ENCODE measurements at regions not wholly inside any gene's neighbourhood (a gene's known extent, or its start where the extent isn't known, plus 50 kb on each side); places are given as distances from the start of the nearest gene placed in this dataset.

- Mint-ChIP-seq H3K4me1 (no peaks in the 10 kb centered on the region), H3K4me3 (no peak overlapping the region), H3K27me3 (peaks cover 4% of the 10 kb centered on the region), H3K27ac (no peak overlapping the region), H3K9me3 (ENCODE audit: low read depth) (no peaks in the 10 kb centered on the region), H3K36me3 (ENCODE audit: low read depth) (no peaks in the 10 kb centered on the region)
- intact Hi-C loops (cut with DNase I, micrococcal nuclease), result no loop called here
- DNase-seq (no peak), ATAC-seq (no peak)
- ChIA-PET CTCF (no interaction called here), POLR2A (no interaction called here)
Observed at GRCh38 chr6:168207421-168208175, 112.0 kb downstream of the DACT2 start.

GRCh38 chr6:168206661-168207274, 112.8 kb downstream of the DACT2 start:
- H3K4me3 Mint-ChIP-seq, result no peak overlapping the region
- H3K27me3 Mint-ChIP-seq, result peaks cover 6% of the 10 kb centered on the region
- intact Hi-C loops (cut with DNase I, micrococcal nuclease), result no loop called here
- no peak for DNase-seq
- H3K4me1 Mint-ChIP-seq, result no peaks in the 10 kb centered on the region
- no peak for ATAC-seq
- ChIA-PET CTCF (no interaction called here), POLR2A (no interaction called here)
- H3K36me3 Mint-ChIP-seq (ENCODE audit: low read depth), result no peaks in the 10 kb centered on the region
- H3K9me3 Mint-ChIP-seq (ENCODE audit: low read depth), result no peaks in the 10 kb centered on the region
- no peak overlapping the region for H3K27ac Mint-ChIP-seq

- ChIA-PET POLR2A (no interaction called here), CTCF (no interaction called here)
- H3K9me3 Mint-ChIP-seq (ENCODE audit: low read depth), result no peaks in the 10 kb centered on the region
- no peak overlapping the region for H3K27ac Mint-ChIP-seq
- H3K27me3 Mint-ChIP-seq, result peaks cover 6% of the 10 kb centered on the region
- no peaks in the 10 kb centered on the region for H3K4me1 Mint-ChIP-seq
- DNase-seq (no peak), ATAC-seq (no peak)
- intact Hi-C loops (cut with DNase I, micrococcal nuclease), result no loop called here
- no peak overlapping the region for H3K4me3 Mint-ChIP-seq
- no peaks in the 10 kb centered on the region for H3K36me3 Mint-ChIP-seq (ENCODE audit: low read depth)
Observed at GRCh38 chr6:168206186-168206585, 113.4 kb downstream of the DACT2 start.

GRCh38 chr6:168201799-168202198, 117.8 kb downstream of the DACT2 start:
- no peak for ATAC-seq
- no peaks in the 10 kb centered on the region for H3K4me1 Mint-ChIP-seq
- ChIA-PET CTCF (interaction anchor here (0.7 kb wide), 1 partner anchor 10 kb away, joined by 3 read pairs; no protein-coding TSS in a partner anchor), POLR2A (no interaction called here)
- intact Hi-C loops (cut with DNase I, micrococcal nuclease), result no loop called here
- no peaks in the 10 kb centered on the region for H3K9me3 Mint-ChIP-seq (ENCODE audit: low read depth)
- peaks cover 2% of the 10 kb centered on the region for H3K27me3 Mint-ChIP-seq
- H3K36me3 Mint-ChIP-seq (ENCODE audit: low read depth), result no peaks in the 10 kb centered on the region
- DNase-seq, result no peak
- H3K4me3 Mint-ChIP-seq, result no peak overlapping the region
- H3K27ac Mint-ChIP-seq, result no peak overlapping the region

- intact Hi-C loops (cut with DNase I, micrococcal nuclease), result no loop called here
- no peaks in the 10 kb centered on the region for H3K4me1 Mint-ChIP-seq
- peaks cover 2% of the 10 kb centered on the region for H3K27me3 Mint-ChIP-seq
- DNase-seq, result no peak
- no peak overlapping the region for H3K27ac Mint-ChIP-seq
- no peaks in the 10 kb centered on the region for H3K9me3 Mint-ChIP-seq (ENCODE audit: low read depth)
- POLR2A ChIA-PET, result no interaction called here
- no peaks in the 10 kb centered on the region for H3K36me3 Mint-ChIP-seq (ENCODE audit: low read depth)
- no peak for ATAC-seq
- H3K4me3 Mint-ChIP-seq, result no peak overlapping the region
- CTCF ChIA-PET, result interaction anchor here (0.7 kb wide), 1 partner anchor 10 kb away, joined by 3 read pairs; no protein-coding TSS in a partner anchor
Observed at GRCh38 chr6:168201383-168201782, 118.2 kb downstream of the DACT2 start.

- Mint-ChIP-seq H3K4me1 (no peaks in the 10 kb centered on the region), H3K27me3 (peaks cover 2% of the 10 kb centered on the region), H3K4me3 (no peak overlapping the region), H3K27ac (no peak overlapping the region), H3K9me3 (ENCODE audit: low read depth) (no peaks in the 10 kb centered on the region), H3K36me3 (ENCODE audit: low read depth) (no peaks in the 10 kb centered on the region)
- DNase-seq (no peak), ATAC-seq (no peak)
- ChIA-PET POLR2A (no interaction called here), CTCF (no interaction called here)
- intact Hi-C loops (cut with DNase I, micrococcal nuclease), result no loop called here
Observed at GRCh38 chr6:168200571-168201134, 118.9 kb downstream of the DACT2 start.

GRCh38 chr6:168198302-168199180, 119.5 kb upstream of the FRMD1 start:
- DNase-seq, result no peak
- H3K27me3 Mint-ChIP-seq, result peaks cover 6% of the 10 kb centered on the region
- ChIA-PET POLR2A (no interaction called here), CTCF (no interaction called here)
- no peaks in the 10 kb centered on the region for H3K9me3 Mint-ChIP-seq (ENCODE audit: low read depth)
- no peak overlapping the region for H3K4me3 Mint-ChIP-seq
- no peaks in the 10 kb centered on the region for H3K36me3 Mint-ChIP-seq (ENCODE audit: low read depth)
- H3K4me1 Mint-ChIP-seq, result no peaks in the 10 kb centered on the region
- intact Hi-C loops (cut with DNase I, micrococcal nuclease), result no loop called here
- ATAC-seq, result no peak
- H3K27ac Mint-ChIP-seq, result no peak overlapping the region

- POLR2A ChIA-PET, result no interaction called here
- intact Hi-C loops (cut with DNase I, micrococcal nuclease), result no loop called here
- CTCF ChIA-PET, result interaction anchor here (0.6 kb wide), 1 partner anchor 52 kb away, joined by 3 read pairs; no protein-coding TSS in a partner anchor
Observed at GRCh38 chr6:168197636-168198301, 118.8 kb upstream of the FRMD1 start.

GRCh38 chr6:168196881-168197635, 118.0 kb upstream of the FRMD1 start:
- intact Hi-C loops (cut with DNase I, micrococcal nuclease), result no loop called here
- Mint-ChIP-seq H3K27ac (no peak overlapping the region), H3K4me1 (no peaks in the 10 kb centered on the region), H3K27me3 (peaks cover 7% of the 10 kb centered on the region), H3K9me3 (ENCODE audit: low read depth) (no peaks in the 10 kb centered on the region), H3K36me3 (ENCODE audit: low read depth) (no peaks in the 10 kb centered on the region), H3K4me3 (no peak overlapping the region)
- DNase-seq (no peak), ATAC-seq (no peak)
- ChIA-PET POLR2A (no interaction called here), CTCF (interaction anchor here (0.6 kb wide), 1 partner anchor 52 kb away, joined by 3 read pairs; no protein-coding TSS in a partner anchor)

More at GRCh38 chr6:168197636-168198301, 118.8 kb upstream of the FRMD1 start:
- no peak for ATAC-seq
- H3K4me3 Mint-ChIP-seq, result no peak overlapping the region
- peaks cover 7% of the 10 kb centered on the region for H3K27me3 Mint-ChIP-seq
- H3K4me1 Mint-ChIP-seq, result no peaks in the 10 kb centered on the region
- DNase-seq, result no peak
- H3K36me3 Mint-ChIP-seq (ENCODE audit: low read depth), result no peaks in the 10 kb centered on the region
- H3K9me3 Mint-ChIP-seq (ENCODE audit: low read depth), result no peaks in the 10 kb centered on the region
- H3K27ac Mint-ChIP-seq, result no peak overlapping the region

- no peak overlapping the region for H3K27ac Mint-ChIP-seq
- no peaks in the 10 kb centered on the region for H3K9me3 Mint-ChIP-seq (ENCODE audit: low read depth)
- no peaks in the 10 kb centered on the region for H3K36me3 Mint-ChIP-seq (ENCODE audit: low read depth)
- ChIA-PET POLR2A (no interaction called here), CTCF (no interaction called here)
- ATAC-seq, result no peak
- H3K27me3 Mint-ChIP-seq, result peaks cover 7% of the 10 kb centered on the region
- intact Hi-C loops (cut with DNase I, micrococcal nuclease), result no loop called here
- DNase-seq, result no peak
- H3K4me3 Mint-ChIP-seq, result no peak overlapping the region
- no peaks in the 10 kb centered on the region for H3K4me1 Mint-ChIP-seq
Observed at GRCh38 chr6:168196385-168196860, 117.4 kb upstream of the FRMD1 start.

All from activated CD4-positive, alpha-beta T cell treated with anti-CD3 and anti-CD28 coated beads for 36 hours (primary cell).